Neural progenitor cell (in vitro differentiated cells): ENCODE measurements at regions not wholly inside any gene's neighbourhood (a gene's known extent, or its start where the extent isn't known, plus 50 kb on each side); places are given as distances from the start of the nearest gene placed in this dataset.

ENCODE experiments used
- DNase-seq: peaks from one replicate; pipeline ENCODE4 v3.0.0-alpha.2; 2016; ENCODE audit warnings: low spot score
- H2AFZ ChIP-seq: fragments of 200-600 bp; sonication (generic); replicated peaks from 2 replicates; pipeline ENCODE4 v1.6.1; 2016; ENCODE audit warnings: antibody characterized with exemption
- H3F3A ChIP-seq: fragments of 200-600 bp; sonication (generic); 2 replicates; pipeline ENCODE4 v1.6.1; 2016; ENCODE audit warnings: antibody characterized with exemption, low read depth
- H3K27ac ChIP-seq: fragments of 200-600 bp; sonication (generic); 2 replicates; pipeline ENCODE4 v1.5.1; 2016; ENCODE audit warnings: mild to moderate bottlenecking
- H3K27me3 ChIP-seq: fragments of 200-600 bp; sonication (generic); 2 replicates; pipeline ENCODE4 v1.6.1; 2016; ENCODE audit warnings: mild to moderate bottlenecking, moderate library complexity
- H3K36me3 ChIP-seq: fragments of 200-600 bp; sonication (generic); 2 replicates; pipeline ENCODE4 v1.5.1; 2016
- H3K4me1 ChIP-seq: fragments of 200-600 bp; sonication (generic); 2 replicates; pipeline ENCODE4 v1.6.1; 2016; ENCODE audit warnings: mixed run types
- H3K4me2 ChIP-seq: fragments of 200-600 bp; sonication (generic); 2 replicates; pipeline ENCODE4 v1.6.1; 2016
- H3K4me3 ChIP-seq: fragments of 200-600 bp; sonication (generic); 2 replicates; pipeline ENCODE4 v1.5.1; 2016
- H3K79me2 ChIP-seq: fragments of 200-600 bp; sonication (generic); 2 replicates; pipeline ENCODE4 v1.6.1; 2016; ENCODE audit warnings: low read depth
- H3K9ac ChIP-seq: fragments of 200-600 bp; sonication (generic); 2 replicates; pipeline ENCODE4 v1.6.1; 2016
- H3K9me3 ChIP-seq: fragments of 200-600 bp; sonication (generic); 2 replicates; pipeline ENCODE4 v1.5.1; 2016; ENCODE audit warnings: low read depth
- H4K20me1 ChIP-seq: fragments of 200-600 bp; sonication (generic); 2 replicates; pipeline ENCODE4 v1.6.1; 2016; ENCODE audit warnings: low read depth
- H3K27ac Mint-ChIP-seq: 3 replicates; pipeline ENCODE4 v1.8.0; 2021; ENCODE audit warnings: mixed read lengths
- H3K27me3 Mint-ChIP-seq: 2 replicates; pipeline ENCODE4 v1.8.0; 2022; ENCODE audit warnings: low read depth, mild to moderate bottlenecking, inconsistent platforms, moderate library complexity, mixed read lengths; ENCODE audit not compliant: insufficient read depth
- H3K36me3 Mint-ChIP-seq: 3 replicates; pipeline ENCODE4 v1.8.0; 2021; ENCODE audit warnings: mixed read lengths
- H3K4me1 Mint-ChIP-seq: 3 replicates; pipeline ENCODE4 v1.8.0; 2021; ENCODE audit warnings: mixed read lengths
- H3K4me3 Mint-ChIP-seq: 3 replicates; pipeline ENCODE4 v1.8.0; 2021; ENCODE audit warnings: mild to moderate bottlenecking, moderate library complexity, mixed read lengths
- H3K9me3 Mint-ChIP-seq: 3 replicates; pipeline ENCODE4 v1.8.0; 2020; ENCODE audit warnings: mixed read lengths
- CTCF ChIP-seq: fragments of 200-600 bp; sonication (generic); IDR thresholded peaks from 2 replicates; pipeline ENCODE4 v1.5.1; 2017; ENCODE audit warnings: antibody characterized with exemption, mild to moderate bottlenecking
- EZH2 ChIP-seq: fragments of 200-600 bp; sonication (generic); IDR thresholded peaks from 2 replicates; pipeline ENCODE4 v1.6.1; 2017; ENCODE audit warnings: antibody characterized with exemption, mild to moderate bottlenecking, moderate library complexity
- EZH2phosphoT487 ChIP-seq: fragments of 200-600 bp; sonication (generic); IDR thresholded peaks from 2 replicates; pipeline ENCODE4 v1.6.1; 2017; ENCODE audit warnings: antibody characterized with exemption

DNA sequence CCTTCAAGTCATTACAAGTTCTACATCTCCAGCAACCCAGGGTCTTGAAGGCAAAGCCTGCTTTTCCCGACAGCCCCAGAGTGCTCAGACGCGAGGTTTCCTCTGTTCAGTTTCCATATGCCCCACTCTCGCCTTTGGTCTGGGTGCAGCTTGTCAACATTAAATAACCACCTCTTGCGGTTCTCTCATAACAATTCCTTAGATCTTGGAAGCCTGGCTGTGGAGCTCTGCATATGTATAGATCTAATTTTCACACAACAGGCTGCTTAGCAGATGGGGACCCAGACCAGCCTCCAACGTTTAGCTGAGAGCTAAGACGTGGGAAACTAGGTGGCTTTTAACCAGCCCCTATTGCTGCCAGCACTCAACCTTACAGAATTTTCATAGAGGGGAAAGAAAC lies 295.5 kb downstream of the RPLP1 start:
- H3K36me3 ChIP-seq, result no peaks in the 10 kb centered on the region
- H3K4me1 Mint-ChIP-seq, result peaks cover 8% of the 10 kb centered on the region
- H3K36me3 Mint-ChIP-seq, result no peaks in the 10 kb centered on the region
- no peak overlapping the region for H3K9ac ChIP-seq
- no peaks in the 10 kb centered on the region for H3K79me2 ChIP-seq
- H3K27ac Mint-ChIP-seq, result no peak overlapping the region
- H3K9me3 Mint-ChIP-seq, result peaks cover 5% of the 10 kb centered on the region
- no peak overlapping the region for H2AFZ ChIP-seq
- no peak overlapping the region for H3K4me3 ChIP-seq
- H3F3A ChIP-seq, result no peaks in the 10 kb centered on the region
- peaks cover 10% of the 10 kb centered on the region for H3K27me3 Mint-ChIP-seq
- no peak overlapping the region for H3K4me3 Mint-ChIP-seq
- no peaks in the 10 kb centered on the region for H3K4me1 ChIP-seq
- H3K27ac ChIP-seq, result no peak overlapping the region
- TF ChIP-seq EZH2phosphoT487, result no peak
- H3K9me3 ChIP-seq, result no peaks in the 10 kb centered on the region
- no peaks in the 10 kb centered on the region for H3K27me3 ChIP-seq
- no peak overlapping the region for H3K4me2 ChIP-seq
- no peaks in the 10 kb centered on the region for H4K20me1 ChIP-seq
- no peak for DNase-seq

GRCh38 chr15:69748576-69749185 lies 296.1 kb downstream of the RPLP1 start:
- Histone ChIP-seq H3K4me3 (no peak overlapping the region), H3K9me3 (no peaks in the 10 kb centered on the region), H3K36me3 (no peaks in the 10 kb centered on the region), H3K27me3 (no peaks in the 10 kb centered on the region), H3F3A (no peaks in the 10 kb centered on the region), H3K27ac (no peak overlapping the region), H4K20me1 (no peaks in the 10 kb centered on the region), H3K9ac (no peak overlapping the region), H3K79me2 (no peaks in the 10 kb centered on the region), H3K4me1 (no peaks in the 10 kb centered on the region), H2AFZ (no peak overlapping the region), H3K4me2 (no peak overlapping the region)
- H3K9me3 Mint-ChIP-seq, result peaks cover 10% of the 10 kb centered on the region
- H3K36me3 Mint-ChIP-seq, result no peaks in the 10 kb centered on the region
- TF ChIP-seq EZH2phosphoT487 (no peak), EZH2 (no peak), CTCF (no peak)
- H3K27me3 Mint-ChIP-seq, result peaks cover 7% of the 10 kb centered on the region
- H3K4me1 Mint-ChIP-seq, result peaks cover 8% of the 10 kb centered on the region
- H3K27ac Mint-ChIP-seq, result no peak overlapping the region
- no peak for DNase-seq
- no peak overlapping the region for H3K4me3 Mint-ChIP-seq

DNA sequence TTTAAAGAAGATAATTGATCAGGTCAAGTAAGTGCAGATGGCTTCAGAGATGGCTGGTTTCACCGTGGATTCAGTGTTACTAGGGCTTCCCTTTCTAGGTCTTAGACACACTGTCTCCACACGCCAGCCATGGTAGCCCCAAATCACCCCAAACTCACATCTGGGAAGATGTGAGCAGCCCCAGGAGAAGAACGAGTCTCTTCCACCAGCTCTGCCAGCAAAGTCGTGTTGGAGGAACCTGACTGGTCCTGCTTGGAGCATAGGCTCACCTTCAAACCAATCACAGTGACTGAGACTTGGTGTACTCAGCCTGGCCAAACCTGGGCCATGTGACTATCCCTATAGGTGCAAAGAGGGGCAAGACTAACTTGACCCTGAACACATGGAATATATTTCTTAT lies 296.7 kb downstream of the RPLP1 start:
- peaks cover 5% of the 10 kb centered on the region for H3K27me3 Mint-ChIP-seq

More for the DNA sequence above, 296.7 kb downstream of the RPLP1 start:
- Mint-ChIP-seq H3K36me3 (no peaks in the 10 kb centered on the region), H3K4me1 (peaks cover 8% of the 10 kb centered on the region), H3K9me3 (peaks cover 10% of the 10 kb centered on the region), H3K4me3 (no peak overlapping the region), H3K27ac (no peak overlapping the region)
- Histone ChIP-seq H3K27ac (no peak overlapping the region), H3K79me2 (no peaks in the 10 kb centered on the region), H3F3A (no peaks in the 10 kb centered on the region), H3K9ac (no peak overlapping the region), H3K4me1 (no peaks in the 10 kb centered on the region), H3K4me3 (no peak overlapping the region), H3K4me2 (no peak overlapping the region), H3K36me3 (no peaks in the 10 kb centered on the region), H3K9me3 (no peaks in the 10 kb centered on the region), H4K20me1 (no peaks in the 10 kb centered on the region), H3K27me3 (no peaks in the 10 kb centered on the region), H2AFZ (no peak overlapping the region)
- no peak for TF ChIP-seq CTCF
- no peak for TF ChIP-seq EZH2phosphoT487
- TF ChIP-seq EZH2, result no peak
- no peak for DNase-seq
